Inflammatory macrophage treated with lipopolysaccharide for 4 hours (primary cell): ENCODE measurements at regions not wholly inside any gene's neighbourhood (a gene's known extent, or its start where the extent isn't known, plus 50 kb on each side); places are given as distances from the start of the nearest gene placed in this dataset.
A peak's percentile ranks its signal among the peaks of the same experiment; 100 is the strongest.

Source experiments
- DNase-seq: peaks from one replicate; pipeline ENCODE4 v3.0.0-alpha.2; 2020

- DNase-seq: no peak
These were observed 60.0 kb downstream of the ING1 start for GRCh38 chr13:110773480-110773879.

- no peak for DNase-seq
These were observed 60.6 kb downstream of the ING1 start for GRCh38 chr13:110774051-110774450.

- DNase-seq: no peak
These were observed 61.0 kb downstream of the ING1 start for GRCh38 chr13:110774490-110774889.

- no peak for DNase-seq
These were observed 62.1 kb downstream of the ING1 start for GRCh38 chr13:110775576-110775975.

GRCh38 chr13:110777251-110777820 lies 63.8 kb downstream of the ING1 start:
- DNase-seq: no peak

GRCh38 chr13:110779022-110779421 lies 65.5 kb downstream of the ING1 start:
- no peak for DNase-seq

- no peak for DNase-seq
These were observed 66.9 kb downstream of the ING1 start for GRCh38 chr13:110780422-110780821.

GRCh38 chr13:110782185-110782584 lies 68.7 kb downstream of the ING1 start:
- DNase-seq: no peak

GRCh38 chr13:110784704-110785103 lies 71.2 kb downstream of the ING1 start:
- no peak for DNase-seq

- no peak for DNase-seq
These were observed 75.3 kb downstream of the ING1 start for GRCh38 chr13:110788778-110789177.

GRCh38 chr13:110789871-110790270 lies 76.4 kb downstream of the ING1 start:
- no peak for DNase-seq

- DNase-seq: no peak
These were observed 76.9 kb downstream of the ING1 start for GRCh38 chr13:110790371-110790770.

- DNase-seq: no peak
These were observed 80.7 kb downstream of the ING1 start for GRCh38 chr13:110794209-110794608.

- no peak for DNase-seq
These were observed 83.9 kb downstream of the ING1 start for GRCh38 chr13:110797230-110797877.

- DNase-seq: no peak
These were observed 84.8 kb downstream of the ING1 start for GRCh38 chr13:110798081-110798994.

- DNase-seq: peak; percentile 21
These were observed 86.0 kb downstream of the ING1 start for GRCh38 chr13:110799246-110800236.

GRCh38 chr13:110801044-110801443 lies 87.5 kb downstream of the ING1 start:
- DNase-seq: no peak

- peak; percentile 0 for DNase-seq
These were observed 88.8 kb downstream of the ING1 start for GRCh38 chr13:110802260-110802659.

- no peak for DNase-seq
These were observed 93.1 kb downstream of the ING1 start for GRCh38 chr13:110806636-110807035.

GRCh38 chr13:110807546-110807945 lies 94.0 kb downstream of the ING1 start:
- DNase-seq: no peak

- DNase-seq: no peak
These were observed 94.6 kb downstream of the ING1 start for GRCh38 chr13:110808138-110808537.

- no peak for DNase-seq
These were observed 96.5 kb downstream of the ING1 start for GRCh38 chr13:110809871-110810486.
